H1 (cell line): ENCODE measurements at regions not wholly inside any gene's neighbourhood (a gene's known extent, or its start where the extent isn't known, plus 50 kb on each side); places are given as distances from the start of the nearest gene placed in this dataset.

Source experiments
- CTCF ChIA-PET: fragments of 300-600 bp; sonication (Branson Sonifier 250); formaldehyde crosslinking; loops from one replicate; lab custom pipeline; 2021; ENCODE audit not compliant: partially characterized antibody; lab: Charles Lee
- POLR2A ChIA-PET: fragments of 300-600 bp; sonication (Branson Sonifier 250); formaldehyde crosslinking; loops from one replicate; lab custom pipeline; 2021; ENCODE audit warnings: inconsistent platforms; ENCODE audit not compliant: partially characterized antibody; lab: Charles Lee
- DNase-seq, 2 experiments: peaks; one replicate each; pipeline versions ENCODE4 v3.0.0 to v3.0.0-alpha.2; 2010 to 2022; ENCODE audit warnings: low spot score in 2 of 2, low read depth in 1 of 2, mixed read lengths in 1 of 2
- FAIRE-seq: peaks from 2 replicates; lab custom pipeline; 2011; peaks lifted over from hg19 to GRCh38; lab: Jason Lieb, UNC
- H2AFZ ChIP-seq: 2 replicates; pipeline ENCODE4 v1.8.1; 2012; ENCODE audit warnings: low read length, inconsistent platforms
- H2AK5ac ChIP-seq: 2 replicates; pipeline ENCODE4 v1.6.1; 2013; ENCODE audit warnings: low read depth, low read length
- H2BK120ac ChIP-seq: replicated peaks from 2 replicates; pipeline ENCODE3; 2013; ENCODE audit warnings: low read depth, low read length, inconsistent platforms
- H2BK12ac ChIP-seq: 2 replicates; pipeline ENCODE4 v1.6.1; 2013; ENCODE audit warnings: low read depth, low read length
- H2BK15ac ChIP-seq: 2 replicates; pipeline ENCODE4 v1.6.1; 2013; ENCODE audit warnings: low read length
- H2BK20ac ChIP-seq: 2 replicates; pipeline ENCODE4 v1.6.1; 2013; ENCODE audit warnings: low read length
- H2BK5ac ChIP-seq: 2 replicates; pipeline ENCODE4 v1.6.1; 2013; ENCODE audit warnings: low read depth, low read length
- H3K14ac ChIP-seq: 2 replicates; pipeline ENCODE4 v1.6.1; 2013; ENCODE audit warnings: inconsistent platforms; ENCODE audit not compliant: insufficient read length
- H3K18ac ChIP-seq: 2 replicates; pipeline ENCODE4 v1.6.1; 2013; ENCODE audit warnings: low read length; ENCODE audit errors: extremely low read depth
- H3K23ac ChIP-seq: 2 replicates; pipeline ENCODE4 v1.6.1; 2013; ENCODE audit warnings: inconsistent platforms; ENCODE audit not compliant: insufficient read length
- H3K23me2 ChIP-seq: 2 replicates; pipeline ENCODE4 v1.6.1; 2013; ENCODE audit warnings: low read depth, low read length
- H3K27ac ChIP-seq: 2 replicates; pipeline ENCODE4 v1.6.1; 2011; ENCODE audit warnings: low read depth, low read length, inconsistent platforms
- H3K27me3 ChIP-seq, 4 experiments: replicated peaks in 1 of 4; 1 replicate in 1 of 4; 2 replicates in 3 of 4; pipeline versions ENCODE4 v1.6.1 to v1.8.1; 2011 to 2013; ENCODE audit warnings: low read length in 3 of 4, mild to moderate bottlenecking in 3 of 4, inconsistent platforms in 2 of 4, mixed read lengths in 2 of 4, moderate library complexity in 1 of 4; ENCODE audit not compliant: control insufficient read depth in 3 of 4, insufficient read depth in 3 of 4; ENCODE audit errors: extremely low read depth in 1 of 4
- H3K36me3 ChIP-seq, 4 experiments: 2 replicates each; pipeline versions ENCODE4 v1.6.1 to v1.8.1; 2011 to 2013; ENCODE audit warnings: mild to moderate bottlenecking in 4 of 4, low read length in 3 of 4, moderate library complexity in 2 of 4, control low read depth in 1 of 4, inconsistent platforms in 1 of 4; ENCODE audit not compliant: insufficient read depth in 4 of 4, control insufficient read depth in 2 of 4
- H3K4ac ChIP-seq: replicated peaks from 2 replicates; pipeline ENCODE3; 2013; ENCODE audit warnings: low read length, low read depth, mixed read lengths, inconsistent platforms; ENCODE audit not compliant: insufficient read length
- H3K4me1 ChIP-seq, 4 experiments: replicated peaks in 1 of 4; 1 replicate in 1 of 4; 2 replicates in 3 of 4; pipeline versions ENCODE4 v1.6.1 to v1.8.1; 2011 to 2013; ENCODE audit warnings: low read length in 3 of 4, inconsistent platforms in 2 of 4, mixed read lengths in 1 of 4; ENCODE audit not compliant: insufficient read depth in 4 of 4, control insufficient read depth in 3 of 4
- H3K4me2 ChIP-seq, 2 experiments: 2 replicates each; pipeline versions ENCODE4 v1.6.1 to v1.8.1; 2011 to 2013; ENCODE audit warnings: low read depth in 2 of 2, low read length in 2 of 2, control low read depth in 1 of 2, inconsistent platforms in 1 of 2, mild to moderate bottlenecking in 1 of 2; ENCODE audit not compliant: insufficient read depth in 1 of 2
- H3K4me3 ChIP-seq, 4 experiments: fragments of 200-600, 300-600 bp in 1 of 4; sonication (generic), shearing (Covaris generic), sonication (Bioruptor Twin) in 1 of 4; 2 replicates each; pipeline versions ENCODE4 v1.5.1 to v1.8.1; 2011 to 2016; ENCODE audit warnings: low read length in 4 of 4, low read depth in 3 of 4, control low read depth in 2 of 4, inconsistent platforms in 2 of 4, mild to moderate bottlenecking in 2 of 4, mixed read lengths in 1 of 4, moderate library complexity in 1 of 4; ENCODE audit not compliant: insufficient read depth in 2 of 4; ENCODE audit errors: extremely low read depth in 1 of 4
- H3K56ac ChIP-seq: replicated peaks from 2 replicates; pipeline ENCODE3; 2013; ENCODE audit warnings: low read depth, mild to moderate bottlenecking, mixed read lengths, low read length, inconsistent platforms; ENCODE audit not compliant: insufficient read length
- H3K79me1 ChIP-seq: 2 replicates; pipeline ENCODE4 v1.6.1; 2013; ENCODE audit warnings: low read depth, low read length, control low read depth
- H3K79me2 ChIP-seq, 2 experiments: 2 replicates each; pipeline versions ENCODE4 v1.6.1 to v1.8.1; 2012 to 2013; ENCODE audit warnings: low read length in 2 of 2, mild to moderate bottlenecking in 2 of 2, inconsistent platforms in 1 of 2; ENCODE audit not compliant: insufficient read depth in 2 of 2, control insufficient read depth in 1 of 2
- H3K9ac ChIP-seq, 4 experiments: replicated peaks in 1 of 4; 1 replicate in 1 of 4; 2 replicates in 3 of 4; pipeline versions ENCODE4 v1.6.1 to v1.8.1; 2011 to 2013; ENCODE audit warnings: low read depth in 3 of 4, low read length in 3 of 4, control low read depth in 2 of 4, mild to moderate bottlenecking in 2 of 4, moderate library complexity in 2 of 4, inconsistent platforms in 1 of 4; ENCODE audit errors: extremely low read depth in 1 of 4
- H3K9me3 ChIP-seq, 2 experiments: 2 replicates each; pipeline versions ENCODE4 v1.6.1 to v1.8.1; 2012 to 2013; ENCODE audit warnings: mild to moderate bottlenecking in 2 of 2, moderate library complexity in 2 of 2, control low read depth in 1 of 2, inconsistent platforms in 1 of 2, low read depth in 1 of 2, low read length in 1 of 2, mixed read lengths in 1 of 2; ENCODE audit not compliant: insufficient read depth in 2 of 2
- H4K20me1 ChIP-seq, 2 experiments: replicated peaks in 1 of 2; 2 replicates each; pipeline versions ENCODE3 to v1.8.1; 2011 to 2013; ENCODE audit warnings: inconsistent platforms in 2 of 2, low read length in 2 of 2, mild to moderate bottlenecking in 1 of 2; ENCODE audit not compliant: insufficient read depth in 2 of 2, control insufficient read depth in 1 of 2
- H4K5ac ChIP-seq: 2 replicates; pipeline ENCODE4 v1.6.1; 2013; ENCODE audit warnings: low read length, low read depth, mixed read lengths, inconsistent platforms; ENCODE audit not compliant: insufficient read length
- H4K8ac ChIP-seq: 2 replicates; pipeline ENCODE4 v1.8.0; 2013; ENCODE audit warnings: mild to moderate bottlenecking, moderate library complexity, low read length, inconsistent platforms; ENCODE audit not compliant: insufficient read depth; ENCODE audit errors: extremely low read depth
- H4K91ac ChIP-seq: replicated peaks from 2 replicates; pipeline ENCODE3; 2013; ENCODE audit warnings: low read length, mixed read lengths, inconsistent platforms; ENCODE audit not compliant: insufficient read length
- BRCA1 ChIP-seq: IDR thresholded peaks from 2 replicates; pipeline ENCODE4 v1.6.1; 2012; ENCODE audit warnings: low read depth, low read length, improper control_type of control experiment
- CEBPB ChIP-seq: IDR thresholded peaks from 2 replicates; pipeline ENCODE4 v1.6.1; 2012; ENCODE audit warnings: low read depth, low read length
- EZH2 ChIP-seq: fragments of 200-600 bp; sonication (generic); IDR thresholded peaks from 2 replicates; pipeline ENCODE4 v1.7.1; 2012; ENCODE audit warnings: low read depth, mild to moderate bottlenecking, moderate library complexity, low read length, inconsistent platforms; ENCODE audit not compliant: severe bottlenecking
- GTF2F1 ChIP-seq: IDR thresholded peaks from 2 replicates; pipeline ENCODE4 v1.6.1; 2012; ENCODE audit warnings: low read depth, low read length, improper control_type of control experiment, borderline replicate concordance
- JUN ChIP-seq: IDR thresholded peaks from 2 replicates; pipeline ENCODE4 v1.6.1; 2011; ENCODE audit warnings: low read depth, mild to moderate bottlenecking, improper control_type of control experiment, low read length
- MAFK ChIP-seq: IDR thresholded peaks from 2 replicates; pipeline ENCODE4 v1.6.1; 2012; ENCODE audit warnings: low read depth, mild to moderate bottlenecking, improper control_type of control experiment, low read length
- SIX5 ChIP-seq: IDR thresholded peaks from 2 replicates; pipeline ENCODE4 v1.6.1; 2011; ENCODE audit warnings: mild to moderate bottlenecking, low read depth, low read length
- SP2 ChIP-seq: IDR thresholded peaks from 2 replicates; pipeline ENCODE4 v1.6.1; 2012; ENCODE audit warnings: mild to moderate bottlenecking, low read length, inconsistent platforms
- TAF1 ChIP-seq: IDR thresholded peaks from 2 replicates; pipeline ENCODE4 v1.6.1; 2011; ENCODE audit warnings: mild to moderate bottlenecking, low read depth, low read length
- WGBS, 2 experiments: shearing (Covaris generic) in 1 of 2; methylation state at CpG; one replicate each; pipeline versions ENCODE4 v1.1.6 to v1.1.7; 2013 to 2015; ENCODE audit warnings: low lambda C conversion rate in 2 of 2, mixed read lengths in 2 of 2, inconsistent platforms in 1 of 2, low coverage in 1 of 2, missing lambda C conversion rate in 1 of 2; ENCODE audit not compliant: insufficient replicate concordance in 2 of 2, insufficient coverage in 1 of 2, insufficient read length in 1 of 2; ENCODE audit errors: extremely low coverage in 1 of 2, missing lambda C conversion rate in 1 of 2; 5-methylcytosine and 5-hydroxymethylcytosine counted together
- TF ChIP-seq, protein P1 (sequence below): IDR thresholded peaks from 2 replicates; pipeline ENCODE4 v1.6.1; 2012; ENCODE audit warnings: low read length, inconsistent platforms
- TF ChIP-seq, protein P2 (sequence below): IDR thresholded peaks from 2 replicates; pipeline ENCODE4 v1.6.1; 2012; ENCODE audit warnings: inconsistent platforms
- TF ChIP-seq, protein P3 (sequence below): IDR thresholded peaks from 2 replicates; pipeline ENCODE4 v1.6.1; 2011; ENCODE audit warnings: low read depth, mild to moderate bottlenecking, low read length; ENCODE audit not compliant: insufficient read depth

DNA sequence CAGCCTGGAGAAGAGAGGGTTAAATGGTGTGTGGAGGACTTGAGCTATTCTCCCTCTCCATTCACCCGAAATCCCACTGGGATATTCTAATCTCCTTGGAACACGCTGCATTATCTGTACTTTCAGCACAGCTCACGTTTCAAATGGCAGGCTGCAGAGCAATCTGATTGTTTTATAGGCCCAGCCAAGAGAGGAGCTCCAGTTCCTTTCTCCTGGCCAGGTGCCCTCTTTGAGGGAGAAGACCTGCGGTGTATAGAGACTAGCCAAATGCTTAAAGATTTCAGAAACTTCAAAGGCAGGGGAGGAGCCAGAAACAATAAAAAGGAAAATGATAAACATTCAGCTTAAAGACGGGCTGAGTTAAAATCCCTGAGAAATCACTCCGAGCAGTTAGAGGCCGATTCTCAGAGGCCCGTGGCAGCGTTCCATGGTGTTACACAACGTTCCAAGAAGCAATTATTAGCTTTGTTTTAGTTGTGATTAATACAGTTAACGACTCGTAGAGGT is 564.0 kb upstream of the KLF4 start:
- WGBS, 2 experiments: 74% methylated on average over 12 of the region's 12 CpGs; no CpG with 5 or more reads in 1 of the 2 experiments
- Histone ChIP-seq H2BK15ac (no peak overlapping the region), H3K27ac (no peak overlapping the region)
- TF ChIP-seq GTF2F1 (no peak), CEBPB (no peak), MAFK (no peak), JUN (no peak), BRCA1 (no peak), SIX5 (no peak), EZH2 (no peak), TAF1 (no peak), SP2 (no peak)
- TF ChIP-seq, protein P1, sequence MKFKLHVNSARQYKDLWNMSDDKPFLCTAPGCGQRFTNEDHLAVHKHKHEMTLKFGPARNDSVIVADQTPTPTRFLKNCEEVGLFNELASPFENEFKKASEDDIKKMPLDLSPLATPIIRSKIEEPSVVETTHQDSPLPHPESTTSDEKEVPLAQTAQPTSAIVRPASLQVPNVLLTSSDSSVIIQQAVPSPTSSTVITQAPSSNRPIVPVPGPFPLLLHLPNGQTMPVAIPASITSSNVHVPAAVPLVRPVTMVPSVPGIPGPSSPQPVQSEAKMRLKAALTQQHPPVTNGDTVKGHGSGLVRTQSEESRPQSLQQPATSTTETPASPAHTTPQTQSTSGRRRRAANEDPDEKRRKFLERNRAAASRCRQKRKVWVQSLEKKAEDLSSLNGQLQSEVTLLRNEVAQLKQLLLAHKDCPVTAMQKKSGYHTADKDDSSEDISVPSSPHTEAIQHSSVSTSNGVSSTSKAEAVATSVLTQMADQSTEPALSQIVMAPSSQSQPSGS: no peak
- TF ChIP-seq, protein P2, sequence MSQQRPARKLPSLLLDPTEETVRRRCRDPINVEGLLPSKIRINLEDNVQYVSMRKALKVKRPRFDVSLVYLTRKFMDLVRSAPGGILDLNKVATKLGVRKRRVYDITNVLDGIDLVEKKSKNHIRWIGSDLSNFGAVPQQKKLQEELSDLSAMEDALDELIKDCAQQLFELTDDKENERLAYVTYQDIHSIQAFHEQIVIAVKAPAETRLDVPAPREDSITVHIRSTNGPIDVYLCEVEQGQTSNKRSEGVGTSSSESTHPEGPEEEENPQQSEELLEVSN: no peak
- TF ChIP-seq, protein P3, sequence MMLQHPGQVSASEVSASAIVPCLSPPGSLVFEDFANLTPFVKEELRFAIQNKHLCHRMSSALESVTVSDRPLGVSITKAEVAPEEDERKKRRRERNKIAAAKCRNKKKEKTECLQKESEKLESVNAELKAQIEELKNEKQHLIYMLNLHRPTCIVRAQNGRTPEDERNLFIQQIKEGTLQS: no peak

More for the DNA sequence above, 564.0 kb upstream of the KLF4 start:
- Histone ChIP-seq H3K9ac (no peak overlapping the region), H4K5ac (no peak overlapping the region), H3K23me2 (no peaks in the 10 kb centered on the region), H3K23ac (no peak overlapping the region), H3K4me3 (no peak overlapping the region), H2AFZ (no peak overlapping the region), H3K36me3 (no peaks in the 10 kb centered on the region; a peak in 1 of 8 replicates), H3K14ac (no peak overlapping the region), H3K9me3 (no peaks in the 10 kb centered on the region), H2BK5ac (no peak overlapping the region), H3K4me1 (peaks cover 2 to 13% (median 7%) of the 10 kb centered on the region in 4 experiments; a peak in 5 of 7 replicates), H2BK120ac (no peak overlapping the region), H2BK12ac (no peak overlapping the region), H4K8ac (no peak overlapping the region), H2AK5ac (no peak overlapping the region), H3K56ac (no peak overlapping the region), H2BK20ac (no peak overlapping the region), H4K20me1 (no peaks in the 10 kb centered on the region), H3K4ac (no peak overlapping the region), H3K18ac (no peak overlapping the region), H3K27me3 (no peaks in the 10 kb centered on the region; a peak in 1 of 7 replicates), H3K79me2 (no peaks in the 10 kb centered on the region), H3K79me1 (no peaks in the 10 kb centered on the region), H4K91ac (no peak overlapping the region), H3K4me2 (no peak overlapping the region)
- DNase-seq (no peak), FAIRE-seq (no peak)
- POLR2A ChIA-PET: no interaction called here
- CTCF ChIA-PET: interaction anchor here (0.7 to 2.6 kb wide), 8 partner anchors 8 to 696 kb away, joined by 3 to 9 read pairs (median 4); no protein-coding TSS in a partner anchor
